GM21619 (cell line): ENCODE measurements at regions not wholly inside any gene's neighbourhood (a gene's known extent, or its start where the extent isn't known, plus 50 kb on each side); places are given as distances from the start of the nearest gene placed in this dataset.
"Not testable (repeated sequence)": the region's sequence is repeated elsewhere in the genome, so short reads cannot be mapped to it uniquely, and the experiment has no call there.

ENCODE experiments used
- ATAC-seq: cut with Tn5 transposase; IDR thresholded peaks from one replicate; pipeline ENCODE4 v1.9.1; 2021; ENCODE audit not compliant: unreplicated experiment

DNA sequence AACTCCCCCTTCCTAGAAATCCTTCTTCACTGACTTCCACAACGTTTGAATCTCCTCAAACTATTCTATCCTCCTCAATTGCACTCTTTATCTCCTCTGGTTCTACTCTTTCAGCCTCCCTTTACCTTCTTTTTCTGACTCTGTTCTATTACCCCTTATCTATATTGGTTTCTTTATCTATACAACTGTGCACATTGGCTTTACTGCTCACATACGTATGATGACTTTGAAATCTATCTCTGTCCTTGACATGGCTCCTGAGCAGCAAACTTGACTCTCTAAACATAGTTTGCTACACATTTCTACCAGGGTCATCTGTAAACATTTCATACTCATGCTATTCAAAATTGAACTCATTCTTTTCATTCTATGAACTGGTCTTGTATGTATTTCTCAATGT, 601.0 kb upstream of the LINC00305 start:
- no peak for ATAC-seq

DNA sequence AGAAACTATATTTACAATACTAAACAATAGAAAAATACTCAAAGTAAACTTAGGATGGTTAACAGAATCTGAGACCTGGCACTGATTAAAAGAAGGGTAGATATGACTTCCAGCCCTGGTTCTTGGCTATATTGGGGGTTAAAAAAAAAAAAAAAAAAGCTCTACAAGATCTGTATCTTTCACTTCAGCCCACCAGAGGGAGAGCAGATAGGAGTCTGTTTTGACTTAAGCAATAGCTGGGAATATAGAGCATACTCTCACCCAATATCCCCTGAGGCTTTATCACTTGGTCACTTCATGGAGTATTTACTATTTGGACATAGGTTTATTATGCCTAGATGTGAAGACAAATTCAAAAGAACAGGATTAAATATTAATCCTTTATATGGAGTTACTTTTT, 598.9 kb upstream of the LINC00305 start:
- ATAC-seq, result no peak

DNA sequence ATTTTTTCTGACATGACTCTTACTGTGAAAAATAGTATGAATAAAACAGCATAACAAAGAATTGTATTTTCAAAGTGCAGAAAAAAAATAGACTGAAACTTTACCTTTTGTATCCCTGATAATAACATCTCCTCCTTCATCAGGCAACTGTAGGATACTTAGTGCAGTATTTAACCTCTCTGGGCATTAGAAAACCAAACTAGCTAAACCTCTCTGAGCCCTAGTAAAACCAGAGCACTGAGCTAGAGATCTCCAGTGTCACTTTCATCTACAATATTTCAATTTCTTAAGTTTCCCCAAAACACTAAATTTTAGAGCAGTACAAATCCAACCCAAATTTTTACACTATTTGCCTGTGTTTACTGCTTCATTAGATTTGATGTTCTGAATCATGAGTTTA, 594.0 kb upstream of the LINC00305 start:
- ATAC-seq, result no peak

DNA sequence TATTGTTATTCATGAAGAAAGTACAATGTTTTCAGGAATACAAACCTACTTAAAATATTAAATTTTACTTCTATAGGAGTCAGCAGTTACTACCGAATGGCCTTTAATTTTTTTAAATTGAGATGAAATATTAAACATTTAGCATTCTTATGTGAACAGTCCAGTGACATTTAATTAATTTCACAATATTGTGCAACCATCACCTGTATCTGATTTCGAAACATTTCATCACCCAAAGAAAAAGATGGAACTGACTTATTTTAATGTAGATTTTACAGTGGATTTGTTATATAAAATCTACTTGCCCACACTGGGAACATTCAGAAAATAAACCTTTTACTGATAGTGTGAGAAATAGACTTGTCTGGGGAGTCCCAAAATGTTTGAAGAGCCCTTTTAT, 585.2 kb upstream of the LINC00305 start:
- no peak for ATAC-seq

DNA sequence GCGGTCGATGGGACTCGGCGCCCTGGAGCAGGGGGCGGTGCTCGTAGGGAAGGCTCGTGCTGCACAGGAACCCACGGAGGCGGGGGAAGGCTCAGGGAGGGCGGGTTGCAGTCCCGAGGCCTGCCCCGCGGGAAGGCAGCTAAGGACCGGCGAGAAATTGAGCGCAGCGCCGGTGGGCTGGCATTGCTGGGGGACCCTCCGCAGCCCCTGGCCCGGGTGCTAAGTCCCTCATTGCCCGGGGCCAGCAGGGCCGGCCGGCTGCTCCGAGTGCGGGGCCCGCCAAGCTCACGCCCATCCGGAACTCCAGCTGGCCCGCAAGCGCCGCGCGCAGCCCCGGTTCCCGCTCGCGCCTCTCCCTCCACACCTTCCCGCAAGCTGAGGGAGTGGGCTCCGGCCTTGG, 576.8 kb upstream of the LINC00305 start:
- ATAC-seq, result not testable (repeated sequence)

DNA sequence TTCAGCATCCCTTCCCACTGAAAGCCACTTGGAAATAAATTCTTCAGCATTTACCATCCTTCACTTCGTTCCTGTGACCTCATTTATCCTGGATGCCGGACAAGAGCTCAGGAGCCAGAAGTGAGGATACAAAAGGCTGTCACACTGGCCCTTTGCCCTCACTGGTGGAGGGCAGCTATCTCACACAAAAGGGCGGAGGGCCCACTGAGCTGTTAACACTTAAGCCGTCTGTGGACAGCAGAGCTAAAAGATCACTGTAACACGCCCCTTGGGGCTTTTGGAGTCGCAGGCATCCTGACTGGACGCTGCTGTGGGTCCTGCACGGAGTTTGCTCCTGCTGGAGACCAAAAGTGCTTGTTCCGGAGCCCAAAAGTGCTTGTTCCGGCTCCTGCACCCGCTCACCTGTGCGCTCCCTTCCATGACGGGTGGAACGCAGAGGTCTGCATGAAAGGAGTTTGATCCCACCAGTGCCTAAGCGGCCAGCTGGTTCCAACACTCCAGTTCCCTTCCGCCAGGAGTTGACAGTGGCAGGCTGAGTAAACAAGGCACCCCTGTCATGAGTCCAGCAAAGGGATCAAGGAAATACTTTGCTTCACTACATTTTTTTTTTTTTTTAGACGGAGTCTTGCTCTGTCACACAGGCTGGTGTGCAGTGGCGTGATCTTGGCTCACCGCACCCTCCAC, 572.0 kb upstream of the LINC00305 start:
- no peak for ATAC-seq

DNA sequence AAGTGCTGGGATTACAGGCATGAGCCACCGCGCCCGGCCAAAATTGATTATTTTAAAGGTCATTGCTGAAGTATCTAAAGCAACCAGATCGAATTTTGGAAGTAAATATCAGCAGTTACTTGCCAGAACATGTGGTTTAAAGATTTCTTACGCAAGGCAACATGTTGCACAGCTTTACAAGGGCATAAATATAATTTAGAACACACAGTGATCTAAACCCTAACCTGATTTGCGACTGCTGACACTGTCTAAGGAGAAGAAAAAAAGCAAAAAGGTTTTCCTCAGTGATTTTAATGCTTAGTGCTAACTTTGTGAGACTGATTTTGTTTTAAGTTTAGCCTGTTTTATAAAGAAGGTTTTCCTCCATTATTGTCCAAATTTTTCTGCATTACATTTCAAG, 569.9 kb upstream of the LINC00305 start:
- ATAC-seq, result no peak

DNA sequence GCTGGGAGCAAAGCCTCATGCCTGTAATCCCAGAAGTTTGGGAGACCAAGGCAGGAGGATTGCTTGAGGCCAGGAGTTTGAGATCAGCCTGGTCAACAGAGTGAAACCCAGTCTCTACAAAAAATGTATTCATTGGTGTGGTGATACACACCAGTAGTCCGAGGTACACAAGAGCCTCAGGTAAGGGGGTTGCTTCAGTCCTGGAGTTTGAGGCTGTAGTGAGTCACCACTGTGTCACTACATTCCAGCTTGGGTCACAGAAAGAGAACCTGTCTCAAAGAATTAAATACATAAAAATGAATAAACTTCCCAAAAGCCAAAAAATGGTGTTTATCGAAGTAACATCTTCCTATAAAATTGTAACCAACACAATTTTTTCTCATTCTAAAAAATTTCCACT, 568.1 kb upstream of the LINC00305 start:
- no peak for ATAC-seq

DNA sequence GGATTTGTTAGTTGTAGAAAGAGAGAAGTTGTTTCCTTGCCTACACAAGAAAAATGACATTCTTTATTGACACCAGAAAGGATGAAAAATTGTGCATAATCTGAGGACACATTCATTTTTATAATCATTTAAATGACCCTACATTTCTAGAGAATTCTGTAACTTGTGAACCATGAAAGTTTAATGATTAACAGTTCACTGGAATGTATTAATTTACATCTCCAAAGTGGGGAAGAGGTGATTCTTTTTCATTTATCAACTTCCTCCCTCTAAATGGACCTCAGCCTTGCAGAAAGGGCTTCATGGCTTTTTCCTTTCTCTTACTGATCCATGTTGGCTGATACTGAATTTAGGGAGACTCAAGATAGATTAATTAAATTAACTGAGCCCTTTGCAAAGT, 565.2 kb upstream of the LINC00305 start:
- no peak for ATAC-seq

DNA sequence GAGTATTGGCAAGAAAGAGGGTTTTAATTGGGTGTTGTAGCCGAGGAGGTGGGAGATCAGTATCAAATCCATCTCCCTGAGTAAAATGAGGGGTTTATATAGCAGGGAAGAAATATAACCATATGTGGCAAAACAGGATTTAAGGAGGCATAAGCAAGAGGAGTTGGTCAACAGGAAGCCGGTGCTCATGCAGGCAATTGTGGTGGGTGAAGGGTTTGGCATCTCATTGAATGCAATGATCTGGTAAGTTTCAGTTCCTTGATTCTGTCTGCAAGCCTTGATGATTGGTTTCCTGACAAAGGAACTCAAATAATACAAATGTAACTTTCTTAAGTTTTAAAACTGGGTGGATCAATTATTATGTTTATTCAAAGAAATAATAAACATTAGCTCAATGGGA, 564.4 kb upstream of the LINC00305 start:
- ATAC-seq, result peak; percentile 95

DNA sequence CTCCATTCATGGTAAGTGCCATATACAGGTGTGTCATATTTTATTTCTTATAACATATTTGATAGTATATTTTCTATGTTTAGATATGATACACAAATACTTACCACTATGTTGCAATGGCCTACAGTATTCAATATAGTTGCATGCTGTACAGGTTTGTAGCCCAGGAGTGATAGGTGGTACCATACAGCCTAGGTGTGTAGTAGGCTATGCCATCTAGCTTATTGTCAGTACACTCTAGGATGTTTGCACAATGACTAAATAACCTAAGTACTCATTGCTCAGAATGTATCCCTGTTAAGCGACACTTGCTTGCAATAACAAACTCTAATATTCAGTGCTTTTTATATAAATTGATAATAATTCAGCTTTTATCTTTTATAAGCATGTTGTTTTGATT, 563.1 kb upstream of the LINC00305 start:
- no peak for ATAC-seq

DNA sequence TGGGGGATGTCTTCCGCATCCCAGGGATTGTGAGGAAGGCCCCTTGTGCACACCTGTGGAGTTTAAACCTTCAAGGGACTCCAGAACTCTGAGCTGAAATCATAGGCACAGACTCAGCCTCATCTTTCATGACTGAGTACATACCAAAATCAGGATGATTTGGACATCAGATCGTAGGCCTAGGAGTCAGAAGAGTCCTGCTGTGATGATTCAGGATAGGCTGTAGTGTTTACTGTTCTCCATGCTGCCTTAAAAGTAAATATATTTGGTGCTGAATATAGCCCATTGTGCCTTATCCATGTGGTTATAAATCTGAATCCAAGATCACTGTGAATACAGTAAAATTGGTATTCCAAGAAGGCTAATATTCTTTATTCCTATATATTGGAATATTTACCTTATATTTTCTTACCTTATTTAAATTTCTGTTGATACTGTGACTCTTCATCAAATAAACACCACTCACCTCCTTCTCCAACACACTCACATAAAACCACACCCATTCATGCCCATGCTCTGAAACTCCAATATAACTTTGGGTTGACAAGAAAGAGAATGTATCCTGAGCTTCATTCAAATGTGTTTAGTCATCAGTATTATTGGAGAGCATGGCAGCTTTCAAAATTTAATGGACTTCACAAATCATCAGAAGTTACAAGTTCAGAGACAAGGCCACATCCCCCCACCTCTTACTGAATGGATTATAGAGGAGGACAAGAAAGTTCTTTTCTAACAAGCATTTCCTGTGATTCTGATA, 561.4 kb upstream of the LINC00305 start:
- ATAC-seq, result no peak

DNA sequence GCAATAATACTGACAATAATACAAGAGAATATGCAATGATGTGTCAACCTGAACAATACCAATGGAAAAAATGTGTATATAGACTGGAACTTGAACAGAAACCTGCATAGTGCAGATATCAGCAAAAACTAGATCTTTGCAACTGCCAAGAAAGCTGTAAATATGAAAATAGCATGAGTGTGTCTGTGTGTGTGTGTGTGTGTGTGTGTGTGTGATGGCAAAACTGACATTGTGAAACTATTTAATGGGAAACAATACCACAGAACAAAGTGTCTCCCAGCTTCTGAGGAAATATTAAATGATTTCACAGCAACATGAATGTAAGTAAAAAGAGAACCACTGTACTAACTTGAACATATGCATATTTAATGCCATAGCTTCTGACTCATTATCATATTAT, 558.2 kb upstream of the LINC00305 start:
- ATAC-seq, result no peak

DNA sequence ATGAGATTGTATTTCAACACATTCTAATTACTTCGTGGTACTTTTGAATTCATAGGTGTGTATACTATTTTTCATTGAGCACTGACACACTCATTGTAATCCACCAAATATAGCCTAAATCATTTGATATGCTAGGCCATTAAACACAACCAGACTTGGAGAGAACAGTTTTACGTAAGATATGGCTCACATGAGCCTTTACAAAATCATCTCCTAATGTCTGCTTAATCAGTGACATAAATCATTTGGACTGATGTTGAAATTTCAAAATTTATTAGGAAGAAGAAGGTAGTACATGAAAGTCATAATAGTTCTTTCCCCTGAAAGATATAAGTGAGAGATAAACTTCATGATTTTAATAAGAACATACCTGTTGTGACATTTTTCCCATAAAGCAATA, 550.2 kb upstream of the LINC00305 start:
- ATAC-seq, result no peak

DNA sequence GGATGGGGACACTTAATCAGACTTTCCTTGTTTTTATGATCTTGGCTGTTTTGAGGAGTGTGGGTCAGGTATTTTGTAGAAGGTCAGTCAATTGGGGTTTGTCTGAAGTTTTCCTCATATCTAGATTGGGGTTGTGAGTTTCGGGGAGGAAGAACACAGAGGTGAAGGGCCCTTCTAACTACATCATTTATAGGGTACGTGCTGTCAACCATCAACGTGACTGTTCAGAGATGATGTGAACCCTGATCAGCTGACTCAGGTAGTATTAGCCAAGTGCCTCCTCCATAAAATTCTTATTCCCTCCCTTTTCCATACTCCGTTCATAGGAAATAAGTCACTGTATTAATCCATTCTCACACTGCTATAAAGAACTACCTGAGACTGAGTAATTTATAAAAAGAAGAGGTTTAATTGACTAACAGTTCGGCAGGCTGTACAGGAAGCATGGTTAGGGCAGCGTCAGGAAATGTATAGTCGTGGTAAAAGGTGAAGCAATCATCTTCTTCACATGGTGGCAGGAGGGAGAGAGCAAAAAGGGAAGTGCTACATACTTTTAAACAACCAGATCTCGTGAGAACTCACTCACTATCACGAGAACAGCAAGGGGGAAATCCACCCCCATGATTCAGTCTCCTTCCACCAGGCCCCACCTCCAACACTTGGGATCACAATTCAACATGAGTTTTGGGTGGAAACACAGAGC, 547.1 kb upstream of the LINC00305 start:
- no peak for ATAC-seq

DNA sequence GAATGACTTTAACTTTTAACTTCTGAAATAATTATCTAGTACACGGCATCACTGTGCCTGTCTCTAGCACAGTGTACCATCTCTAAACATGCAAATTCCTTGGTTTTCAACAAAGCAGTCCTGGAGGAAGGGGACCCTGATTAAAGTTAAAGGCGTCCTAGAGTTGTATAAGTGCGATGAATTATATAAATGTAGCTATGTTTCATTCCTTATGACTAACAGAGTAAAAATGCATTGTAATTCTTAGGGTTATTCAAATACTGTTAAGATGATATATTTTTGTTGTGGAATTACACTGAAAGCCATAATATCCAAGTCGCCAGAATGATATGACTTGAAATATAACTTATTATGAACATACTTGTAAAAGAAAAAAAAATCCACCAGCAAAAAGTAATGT, 544.9 kb upstream of the LINC00305 start:
- ATAC-seq, result no peak

DNA sequence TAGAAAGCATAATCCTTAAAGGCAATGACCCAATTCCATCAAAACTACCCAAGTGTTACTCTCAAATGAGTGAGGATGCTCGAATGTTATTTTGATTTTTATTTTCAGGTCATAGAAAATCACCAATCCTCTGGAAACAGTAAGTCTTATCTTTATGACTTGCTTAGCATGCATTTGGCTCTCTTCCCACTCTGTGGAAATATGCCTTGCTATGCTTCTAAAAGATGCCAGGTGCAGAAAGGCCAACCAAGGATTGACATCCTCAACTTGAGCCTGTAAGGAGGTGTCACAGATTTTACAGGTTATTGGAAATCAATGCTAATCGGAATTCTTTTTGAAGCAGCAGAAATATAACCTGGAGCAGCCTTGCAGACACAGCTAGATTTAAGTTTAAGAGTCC, 543.9 kb upstream of the LINC00305 start:
- ATAC-seq, result no peak

DNA sequence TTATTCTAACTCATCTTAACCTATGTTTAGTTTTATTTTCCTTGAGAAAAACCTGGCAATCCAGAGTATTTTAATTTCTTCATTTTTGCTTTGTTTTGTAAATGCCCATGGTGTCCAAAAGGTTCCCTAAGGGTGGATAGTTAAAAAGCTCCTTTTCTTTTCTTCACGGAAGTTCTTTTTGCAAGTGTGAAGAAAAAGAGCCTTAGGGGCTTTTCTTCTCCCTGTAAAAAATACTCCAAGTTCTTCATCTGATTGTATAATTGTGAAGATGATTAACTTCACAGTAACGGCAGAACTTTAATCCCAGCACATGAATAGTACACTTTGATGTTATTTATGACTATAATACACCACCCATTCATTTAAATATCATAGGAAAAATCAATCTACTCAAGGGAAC, 530.2 kb upstream of the LINC00305 start:
- ATAC-seq, result no peak

DNA sequence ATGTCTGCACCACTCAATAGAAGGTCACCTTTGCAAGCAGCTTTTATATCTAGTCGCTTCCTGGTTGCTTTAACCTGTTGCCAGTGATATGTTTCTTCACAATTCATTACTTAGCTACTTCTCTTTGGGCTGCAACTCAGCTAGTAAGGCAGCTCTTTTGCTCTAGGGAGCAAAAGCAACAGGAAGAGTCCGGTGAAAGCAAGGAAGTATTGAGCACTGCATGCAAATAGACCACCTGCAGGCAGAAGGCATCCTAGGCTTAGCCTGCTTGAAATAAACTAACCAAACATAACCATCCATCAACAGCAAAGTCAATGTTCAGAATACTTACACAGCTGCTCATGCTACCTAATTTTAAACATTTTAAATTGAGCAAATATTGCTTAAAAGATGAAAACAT, 529.2 kb upstream of the LINC00305 start:
- ATAC-seq, result no peak

DNA sequence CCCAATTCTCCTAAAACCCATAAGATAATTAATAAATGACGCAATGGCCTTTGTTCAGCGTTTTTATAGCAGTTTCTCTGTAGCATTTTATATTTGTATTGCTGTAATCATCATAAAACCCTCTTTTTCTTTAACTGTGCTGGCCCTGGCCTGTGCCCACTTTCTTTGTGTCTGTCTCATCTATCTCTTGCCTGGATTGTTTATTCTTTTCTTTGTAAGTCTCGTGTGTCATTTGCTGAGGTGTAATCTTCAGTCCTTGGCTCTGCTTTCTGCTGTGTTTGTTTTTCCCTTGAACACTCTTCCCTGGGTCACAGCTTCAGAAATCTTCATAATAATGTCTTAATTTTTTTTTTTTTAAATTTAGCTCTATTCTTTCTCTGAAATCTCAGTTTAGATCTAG, 525.8 kb upstream of the LINC00305 start:
- no peak for ATAC-seq

DNA sequence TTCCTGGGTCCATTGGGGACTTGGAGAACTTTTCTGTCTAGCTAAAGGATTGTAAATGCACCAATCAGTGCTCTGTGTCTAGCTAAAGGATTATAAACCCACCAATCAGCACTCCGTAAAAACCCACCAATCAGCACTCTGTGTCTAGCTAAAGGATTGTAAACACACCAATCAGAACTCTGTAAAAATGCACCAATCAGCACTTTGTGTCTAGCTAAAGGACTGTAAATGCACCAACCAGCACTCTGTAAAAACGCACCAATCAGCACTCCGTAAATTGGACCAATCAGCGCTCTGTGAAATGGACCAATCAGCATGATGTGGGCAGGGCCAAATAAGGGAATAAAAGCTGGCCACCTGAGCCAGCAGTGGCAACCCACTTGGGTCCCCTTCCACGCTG, 522.4 kb upstream of the LINC00305 start:
- ATAC-seq, result not testable (repeated sequence)

DNA sequence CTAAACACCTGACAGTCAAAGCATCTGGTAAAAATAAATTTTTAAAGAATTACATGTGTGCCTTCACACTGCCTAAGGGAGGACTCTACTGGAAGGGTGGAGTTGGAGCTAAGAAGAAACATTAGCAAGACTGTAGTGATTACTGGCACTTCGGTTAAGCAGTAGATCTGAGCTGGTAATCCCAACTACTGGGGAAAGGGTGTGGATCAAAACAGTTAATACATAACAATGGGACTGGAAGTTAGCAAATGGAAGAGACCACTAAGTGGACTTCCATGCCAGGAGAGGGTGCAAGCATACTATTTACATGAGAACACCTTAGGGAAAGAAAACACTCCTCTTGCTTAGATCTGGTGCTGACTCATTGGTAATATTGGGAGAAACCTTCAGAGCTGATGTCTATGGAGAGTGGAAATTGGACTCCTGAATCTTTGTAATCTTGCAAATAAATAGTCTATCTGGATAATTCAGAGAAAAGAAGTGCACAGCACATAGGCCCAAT, 519.6 kb upstream of the LINC00305 start:
- no peak for ATAC-seq
